ENCODE measurements at regions not wholly inside any gene's neighbourhood (a gene's known extent, or its start where the extent isn't known, plus 50 kb on each side); places are given as distances from the start of the nearest gene placed in this dataset.

- no peak overlapping the region for H3K27ac ChIP-seq
- ChIA-PET POLR2A (ENCODE audit: low non-redundant PET) (no interaction called here), CTCF (no interaction called here)
- no peak for TF ChIP-seq CTCF (conservative IDR thresholded peaks at IDR 0.05; ENCODE audit: low read depth)
- no peak for DNase-seq (ENCODE audit: low spot score)
Observed at GRCh38 chr11:25520459-25520858, 811.5 kb upstream of the ANO3 start.

GRCh38 chr11:25527841-25528240 is 804.1 kb upstream of the ANO3 start:
- CTCF ChIA-PET = no interaction called here
- POLR2A ChIA-PET (ENCODE audit: low non-redundant PET) = no interaction called here
- H3K27ac ChIP-seq = no peak overlapping the region

GRCh38 chr11:25529572-25529971 is 802.4 kb upstream of the ANO3 start:
- POLR2A ChIA-PET (ENCODE audit: low non-redundant PET) = no interaction called here
- H3K27ac ChIP-seq = no peak overlapping the region

More at GRCh38 chr11:25527841-25528240, 804.1 kb upstream of the ANO3 start:
- TF ChIP-seq CTCF (conservative IDR thresholded peaks at IDR 0.05; ENCODE audit: low read depth) = no peak
- no peak for DNase-seq (ENCODE audit: low spot score)

GRCh38 chr11:25535467-25536272 is 796.3 kb upstream of the ANO3 start:
- no peak for TF ChIP-seq CTCF (conservative IDR thresholded peaks at IDR 0.05; ENCODE audit: low read depth)
- POLR2A ChIA-PET (ENCODE audit: low non-redundant PET) = no interaction called here
- CTCF ChIA-PET = interaction anchor here (0.6 kb wide), 1 partner anchor 216 kb away, joined by 3 read pairs; no protein-coding TSS in a partner anchor
- no peak overlapping the region for H3K27ac ChIP-seq
- DNase-seq (ENCODE audit: low spot score) = no peak

More at GRCh38 chr11:25529572-25529971, 802.4 kb upstream of the ANO3 start:
- TF ChIP-seq CTCF (conservative IDR thresholded peaks at IDR 0.05; ENCODE audit: low read depth) = no peak
- CTCF ChIA-PET = no interaction called here
- no peak for DNase-seq (ENCODE audit: low spot score)

GRCh38 chr11:25536289-25536688 is 795.6 kb upstream of the ANO3 start:
- no peak for TF ChIP-seq CTCF (conservative IDR thresholded peaks at IDR 0.05; ENCODE audit: low read depth)
- POLR2A ChIA-PET (ENCODE audit: low non-redundant PET) = no interaction called here
- DNase-seq (ENCODE audit: low spot score) = no peak
- CTCF ChIA-PET = interaction anchor here (0.6 kb wide), 1 partner anchor 217 kb away, joined by 3 read pairs; no protein-coding TSS in a partner anchor
- no peak overlapping the region for H3K27ac ChIP-seq

- H3K27ac ChIP-seq = no peak overlapping the region
- no peak for TF ChIP-seq CTCF (conservative IDR thresholded peaks at IDR 0.05; ENCODE audit: low read depth)
- CTCF ChIA-PET = no interaction called here
- DNase-seq (ENCODE audit: low spot score) = no peak
- POLR2A ChIA-PET (ENCODE audit: low non-redundant PET) = no interaction called here
Observed at GRCh38 chr11:25537393-25537792, 794.5 kb upstream of the ANO3 start.

Measured in RWPE1 (cell line).